ENCODE measurements at regions not wholly inside any gene's neighbourhood (a gene's known extent, or its start where the extent isn't known, plus 50 kb on each side); places are given as distances from the start of the nearest gene placed in this dataset.

DNA sequence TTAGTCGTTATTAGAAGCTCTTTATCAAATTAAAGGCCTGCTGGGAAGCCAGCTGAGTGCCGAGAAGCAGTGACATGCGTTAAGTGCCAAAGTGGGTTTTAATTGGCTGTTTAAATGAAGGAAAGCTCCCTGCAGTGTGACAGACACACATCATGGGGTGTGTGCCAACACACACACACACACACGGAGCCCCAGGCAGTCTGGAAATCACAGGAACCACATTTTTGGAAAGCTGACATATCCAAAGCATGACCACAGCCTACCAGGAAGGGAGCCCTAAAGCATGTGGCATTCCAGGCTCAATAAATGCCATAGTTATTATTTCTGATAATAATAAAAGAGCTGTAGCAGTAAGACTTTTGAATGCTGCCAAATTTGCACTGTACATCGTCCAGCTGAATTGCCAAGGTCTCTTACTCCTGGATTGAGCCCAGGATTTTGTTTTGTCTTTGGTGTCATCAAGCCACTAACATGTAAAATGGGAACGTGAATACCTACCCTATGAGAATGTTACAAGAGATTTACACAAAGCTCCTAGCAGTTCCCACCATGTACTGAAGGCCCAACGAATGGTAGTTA lies 135.1 kb downstream of the TMEM30B start (continued):
- TF ChIP-seq, protein P1, sequence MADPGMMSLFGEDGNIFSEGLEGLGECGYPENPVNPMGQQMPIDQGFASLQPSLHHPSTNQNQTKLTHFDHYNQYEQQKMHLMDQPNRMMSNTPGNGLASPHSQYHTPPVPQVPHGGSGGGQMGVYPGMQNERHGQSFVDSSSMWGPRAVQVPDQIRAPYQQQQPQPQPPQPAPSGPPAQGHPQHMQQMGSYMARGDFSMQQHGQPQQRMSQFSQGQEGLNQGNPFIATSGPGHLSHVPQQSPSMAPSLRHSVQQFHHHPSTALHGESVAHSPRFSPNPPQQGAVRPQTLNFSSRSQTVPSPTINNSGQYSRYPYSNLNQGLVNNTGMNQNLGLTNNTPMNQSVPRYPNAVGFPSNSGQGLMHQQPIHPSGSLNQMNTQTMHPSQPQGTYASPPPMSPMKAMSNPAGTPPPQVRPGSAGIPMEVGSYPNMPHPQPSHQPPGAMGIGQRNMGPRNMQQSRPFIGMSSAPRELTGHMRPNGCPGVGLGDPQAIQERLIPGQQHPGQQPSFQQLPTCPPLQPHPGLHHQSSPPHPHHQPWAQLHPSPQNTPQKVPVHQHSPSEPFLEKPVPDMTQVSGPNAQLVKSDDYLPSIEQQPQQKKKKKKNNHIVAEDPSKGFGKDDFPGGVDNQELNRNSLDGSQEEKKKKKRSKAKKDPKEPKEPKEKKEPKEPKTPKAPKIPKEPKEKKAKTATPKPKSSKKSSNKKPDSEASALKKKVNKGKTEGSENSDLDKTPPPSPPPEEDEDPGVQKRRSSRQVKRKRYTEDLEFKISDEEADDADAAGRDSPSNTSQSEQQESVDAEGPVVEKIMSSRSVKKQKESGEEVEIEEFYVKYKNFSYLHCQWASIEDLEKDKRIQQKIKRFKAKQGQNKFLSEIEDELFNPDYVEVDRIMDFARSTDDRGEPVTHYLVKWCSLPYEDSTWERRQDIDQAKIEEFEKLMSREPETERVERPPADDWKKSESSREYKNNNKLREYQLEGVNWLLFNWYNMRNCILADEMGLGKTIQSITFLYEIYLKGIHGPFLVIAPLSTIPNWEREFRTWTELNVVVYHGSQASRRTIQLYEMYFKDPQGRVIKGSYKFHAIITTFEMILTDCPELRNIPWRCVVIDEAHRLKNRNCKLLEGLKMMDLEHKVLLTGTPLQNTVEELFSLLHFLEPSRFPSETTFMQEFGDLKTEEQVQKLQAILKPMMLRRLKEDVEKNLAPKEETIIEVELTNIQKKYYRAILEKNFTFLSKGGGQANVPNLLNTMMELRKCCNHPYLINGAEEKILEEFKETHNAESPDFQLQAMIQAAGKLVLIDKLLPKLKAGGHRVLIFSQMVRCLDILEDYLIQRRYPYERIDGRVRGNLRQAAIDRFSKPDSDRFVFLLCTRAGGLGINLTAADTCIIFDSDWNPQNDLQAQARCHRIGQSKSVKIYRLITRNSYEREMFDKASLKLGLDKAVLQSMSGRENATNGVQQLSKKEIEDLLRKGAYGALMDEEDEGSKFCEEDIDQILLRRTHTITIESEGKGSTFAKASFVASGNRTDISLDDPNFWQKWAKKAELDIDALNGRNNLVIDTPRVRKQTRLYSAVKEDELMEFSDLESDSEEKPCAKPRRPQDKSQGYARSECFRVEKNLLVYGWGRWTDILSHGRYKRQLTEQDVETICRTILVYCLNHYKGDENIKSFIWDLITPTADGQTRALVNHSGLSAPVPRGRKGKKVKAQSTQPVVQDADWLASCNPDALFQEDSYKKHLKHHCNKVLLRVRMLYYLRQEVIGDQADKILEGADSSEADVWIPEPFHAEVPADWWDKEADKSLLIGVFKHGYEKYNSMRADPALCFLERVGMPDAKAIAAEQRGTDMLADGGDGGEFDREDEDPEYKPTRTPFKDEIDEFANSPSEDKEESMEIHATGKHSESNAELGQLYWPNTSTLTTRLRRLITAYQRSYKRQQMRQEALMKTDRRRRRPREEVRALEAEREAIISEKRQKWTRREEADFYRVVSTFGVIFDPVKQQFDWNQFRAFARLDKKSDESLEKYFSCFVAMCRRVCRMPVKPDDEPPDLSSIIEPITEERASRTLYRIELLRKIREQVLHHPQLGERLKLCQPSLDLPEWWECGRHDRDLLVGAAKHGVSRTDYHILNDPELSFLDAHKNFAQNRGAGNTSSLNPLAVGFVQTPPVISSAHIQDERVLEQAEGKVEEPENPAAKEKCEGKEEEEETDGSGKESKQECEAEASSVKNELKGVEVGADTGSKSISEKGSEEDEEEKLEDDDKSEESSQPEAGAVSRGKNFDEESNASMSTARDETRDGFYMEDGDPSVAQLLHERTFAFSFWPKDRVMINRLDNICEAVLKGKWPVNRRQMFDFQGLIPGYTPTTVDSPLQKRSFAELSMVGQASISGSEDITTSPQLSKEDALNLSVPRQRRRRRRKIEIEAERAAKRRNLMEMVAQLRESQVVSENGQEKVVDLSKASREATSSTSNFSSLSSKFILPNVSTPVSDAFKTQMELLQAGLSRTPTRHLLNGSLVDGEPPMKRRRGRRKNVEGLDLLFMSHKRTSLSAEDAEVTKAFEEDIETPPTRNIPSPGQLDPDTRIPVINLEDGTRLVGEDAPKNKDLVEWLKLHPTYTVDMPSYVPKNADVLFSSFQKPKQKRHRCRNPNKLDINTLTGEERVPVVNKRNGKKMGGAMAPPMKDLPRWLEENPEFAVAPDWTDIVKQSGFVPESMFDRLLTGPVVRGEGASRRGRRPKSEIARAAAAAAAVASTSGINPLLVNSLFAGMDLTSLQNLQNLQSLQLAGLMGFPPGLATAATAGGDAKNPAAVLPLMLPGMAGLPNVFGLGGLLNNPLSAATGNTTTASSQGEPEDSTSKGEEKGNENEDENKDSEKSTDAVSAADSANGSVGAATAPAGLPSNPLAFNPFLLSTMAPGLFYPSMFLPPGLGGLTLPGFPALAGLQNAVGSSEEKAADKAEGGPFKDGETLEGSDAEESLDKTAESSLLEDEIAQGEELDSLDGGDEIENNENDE (IDR thresholded peaks at IDR 0.05; ENCODE audit: insufficient replicate concordance, low read length): no peak
- TF ChIP-seq ZNF274 (IDR thresholded peaks at IDR 0.05; ENCODE audit: borderline replicate concordance, extremely low read depth, low read length) (no peak), FOSL1 (IDR thresholded peaks at IDR 0.05; ENCODE audit: insufficient read depth, low read depth, low read length) (no peak), CEBPB (IDR thresholded peaks at IDR 0.05; ENCODE audit: low read depth, low read length) (no peak), GTF2F1 (IDR thresholded peaks at IDR 0.05; ENCODE audit: borderline replicate concordance, low read depth, low read length) (no peak)
